DMS79 (cell line): ENCODE measurements at regions not wholly inside any gene's neighbourhood (a gene's known extent, or its start where the extent isn't known, plus 50 kb on each side); places are given as distances from the start of the nearest gene placed in this dataset.

Source experiments
- DNase-seq: peaks from one replicate; lab custom pipeline; 2025; lab: John Stamatoyannopoulos, UW

GRCh38 chr1:191582169-191582568, 576.1 kb upstream of the RGS18 start:
- DNase-seq = no peak

- no peak for DNase-seq
Measured at GRCh38 chr1:191585095-191585494, 573.2 kb upstream of the RGS18 start.

GRCh38 chr1:191588905-191589304, 569.4 kb upstream of the RGS18 start:
- no peak for DNase-seq

GRCh38 chr1:191589536-191589935, 568.7 kb upstream of the RGS18 start:
- no peak for DNase-seq

GRCh38 chr1:191590578-191590977, 567.7 kb upstream of the RGS18 start:
- no peak for DNase-seq

GRCh38 chr1:191592039-191592438, 566.2 kb upstream of the RGS18 start:
- DNase-seq = no peak

- no peak for DNase-seq
Measured at GRCh38 chr1:191592907-191593306, 565.4 kb upstream of the RGS18 start.

- DNase-seq = no peak
Measured at GRCh38 chr1:191595170-191595569, 563.1 kb upstream of the RGS18 start.

GRCh38 chr1:191608367-191608766, 549.9 kb upstream of the RGS18 start:
- DNase-seq = no peak

- no peak for DNase-seq
Measured at GRCh38 chr1:191609305-191609704, 549.0 kb upstream of the RGS18 start.

GRCh38 chr1:191615101-191615821, 543.0 kb upstream of the RGS18 start:
- no peak for DNase-seq

- DNase-seq = no peak
Measured at GRCh38 chr1:191618181-191618580, 540.1 kb upstream of the RGS18 start.

- no peak for DNase-seq
Measured at GRCh38 chr1:191620883-191621282, 537.4 kb upstream of the RGS18 start.

GRCh38 chr1:191624044-191624443, 534.2 kb upstream of the RGS18 start:
- no peak for DNase-seq

GRCh38 chr1:191629836-191630235, 528.4 kb upstream of the RGS18 start:
- no peak for DNase-seq

GRCh38 chr1:191634801-191635508, 523.3 kb upstream of the RGS18 start:
- DNase-seq = no peak

- DNase-seq = no peak
Measured at GRCh38 chr1:191636345-191636744, 521.9 kb upstream of the RGS18 start.

GRCh38 chr1:191641420-191642260, 516.6 kb upstream of the RGS18 start:
- DNase-seq = no peak

- no peak for DNase-seq
Measured at GRCh38 chr1:191643060-191643459, 515.2 kb upstream of the RGS18 start.

- DNase-seq = no peak
Measured at GRCh38 chr1:191648939-191649338, 509.3 kb upstream of the RGS18 start.

GRCh38 chr1:191662051-191662450, 496.2 kb upstream of the RGS18 start:
- no peak for DNase-seq

- no peak for DNase-seq
Measured at GRCh38 chr1:191662746-191663145, 495.5 kb upstream of the RGS18 start.

GRCh38 chr1:191668525-191668924, 489.7 kb upstream of the RGS18 start:
- DNase-seq = no peak
